Thyroid gland (tissue), 4 donors: ENCODE measurements at regions not wholly inside any gene's neighbourhood (a gene's known extent, or its start where the extent isn't known, plus 50 kb on each side); places are given as distances from the start of the nearest gene placed in this dataset.

Experiments
- DNase-seq, 2 donors: peaks; one replicate each; pipeline ENCODE4 v3.0.0-alpha.2; 2019
- H3K27ac ChIP-seq, 3 donors: fragments of 200-600 bp; sonication (generic); 1 replicate in 2 of 3; 2 replicates in 1 of 3; pipeline ENCODE4 v1.5.1; 2016 to 2019; ENCODE audit warnings: mild to moderate bottlenecking in 1 of 3, moderate library complexity in 1 of 3
- H3K27me3 ChIP-seq: fragments of 200-600 bp; sonication (generic); one replicate; pipeline ENCODE4 v1.5.1; 2019
- H3K36me3 ChIP-seq, 2 donors: fragments of 200-600 bp; sonication (generic); one replicate each; pipeline ENCODE4 v1.5.1; 2016 to 2019
- H3K4me1 ChIP-seq, 2 donors: fragments of 200-600 bp; sonication (generic); one replicate each; pipeline ENCODE4 v1.5.1; 2017 to 2019
- H3K4me3 ChIP-seq, 3 donors: fragments of 200-600 bp; sonication (generic); replicated peaks in 1 of 3; 1 replicate in 2 of 3; 2 replicates in 1 of 3; pipeline ENCODE4 v1.5.1; 2016; ENCODE audit warnings: mild to moderate bottlenecking in 1 of 3
- H3K9me3 ChIP-seq: fragments of 200-600 bp; sonication (generic); one replicate; pipeline ENCODE4 v1.5.1; 2017
- CTCF ChIP-seq, 6 experiments: fragments of 200-600 bp in 3 of 6; fragments of 450-650 bp in 3 of 6; sonication (generic) in 3 of 6; IDR thresholded peaks; one replicate each; pipeline ENCODE4 v1.5.1; 2016 to 2019; ENCODE audit warnings: antibody characterized with exemption in 6 of 6, mild to moderate bottlenecking in 2 of 6, inconsistent platforms in 1 of 6, moderate library complexity in 1 of 6
- POLR2A ChIP-seq, 2 donors: fragments of 450-650 bp; IDR thresholded peaks; one replicate each; pipeline ENCODE4 v1.6.1; 2017; ENCODE audit warnings: antibody characterized with exemption in 2 of 2, mild to moderate bottlenecking in 2 of 2, moderate library complexity in 1 of 2
- WGBS, 2 donors: methylation state at CpG; one replicate each; pipeline ENCODE4 v1.1.5; 2017; 5-methylcytosine and 5-hydroxymethylcytosine counted together
- intact Hi-C: fragments of 100-400 bp; cut with DNase I; formaldehyde crosslinking; loops from one replicate; pipeline ENCODE4 v1.15.1; 2023

GRCh38 chr18:71784777-71785176 lies 759.4 kb downstream of the CBLN2 start:
- Histone ChIP-seq H3K9me3 (no peaks in the 10 kb centered on the region), H3K27me3 (no peaks in the 10 kb centered on the region), H3K4me3 (no peak overlapping the region), H3K36me3 (no peaks in the 10 kb centered on the region), H3K4me1 (no peaks in the 10 kb centered on the region), H3K27ac (no peak overlapping the region)
- no peak for DNase-seq
- intact Hi-C loops: no loop called here
- 77 to 81% methylated on average over 4 of the region's 4 CpGs for WGBS, 2 donors
- no peak for TF ChIP-seq CTCF (IDR thresholded peaks at IDR 0.05)
- no peak for TF ChIP-seq POLR2A (IDR thresholded peaks at IDR 0.05)

GRCh38 chr18:71760541-71760940 lies 783.6 kb downstream of the CBLN2 start:
- intact Hi-C loops: no loop called here

GRCh38 chr18:71754246-71754645 lies 789.9 kb downstream of the CBLN2 start:
- H3K27me3 ChIP-seq: no peaks in the 10 kb centered on the region
- intact Hi-C loops: no loop called here
- no peak overlapping the region for H3K27ac ChIP-seq
- H3K9me3 ChIP-seq: no peaks in the 10 kb centered on the region
- TF ChIP-seq CTCF (IDR thresholded peaks at IDR 0.05): no peak
- TF ChIP-seq POLR2A (IDR thresholded peaks at IDR 0.05): no peak
- no peaks in the 10 kb centered on the region for H3K4me1 ChIP-seq
- DNase-seq: no peak
- WGBS, 2 donors: 50% methylated on average over 1 of the region's 1 CpG
- H3K4me3 ChIP-seq: no peak overlapping the region
- no peaks in the 10 kb centered on the region for H3K36me3 ChIP-seq

More at GRCh38 chr18:71760541-71760940, 783.6 kb downstream of the CBLN2 start:
- TF ChIP-seq CTCF (IDR thresholded peaks at IDR 0.05): no peak
- TF ChIP-seq POLR2A (IDR thresholded peaks at IDR 0.05): no peak
- 42 to 48% methylated on average over 5 of the region's 5 CpGs for WGBS, 2 donors
- DNase-seq: no peak
- no peak overlapping the region for H3K4me3 ChIP-seq
- no peaks in the 10 kb centered on the region for H3K4me1 ChIP-seq
- H3K36me3 ChIP-seq: no peaks in the 10 kb centered on the region
- H3K27me3 ChIP-seq: no peaks in the 10 kb centered on the region
- no peak overlapping the region for H3K27ac ChIP-seq
- H3K9me3 ChIP-seq: no peaks in the 10 kb centered on the region

- Histone ChIP-seq H3K4me3 (no peak overlapping the region), H3K4me1 (no peaks in the 10 kb centered on the region), H3K36me3 (no peaks in the 10 kb centered on the region), H3K9me3 (no peaks in the 10 kb centered on the region), H3K27ac (no peak overlapping the region), H3K27me3 (no peaks in the 10 kb centered on the region)
- intact Hi-C loops: no loop called here
- TF ChIP-seq CTCF (IDR thresholded peaks at IDR 0.05) (no peak), POLR2A (IDR thresholded peaks at IDR 0.05) (no peak)
- no peak for DNase-seq
- WGBS, 2 donors: 90 to 92% methylated on average over 4 of the region's 4 CpGs
Observed at GRCh38 chr18:71743634-71744033, 800.5 kb downstream of the CBLN2 start.

GRCh38 chr18:71729611-71730010 lies 814.5 kb downstream of the CBLN2 start:
- H3K27ac ChIP-seq: no peak overlapping the region
- no peaks in the 10 kb centered on the region for H3K36me3 ChIP-seq
- 87 to 92% methylated on average over 2 of the region's 2 CpGs for WGBS, 2 donors
- H3K27me3 ChIP-seq: no peaks in the 10 kb centered on the region
- TF ChIP-seq CTCF (IDR thresholded peaks at IDR 0.05): no peak
- no peak for TF ChIP-seq POLR2A (IDR thresholded peaks at IDR 0.05)
- H3K4me3 ChIP-seq: no peak overlapping the region
- DNase-seq: no peak
- no peaks in the 10 kb centered on the region for H3K4me1 ChIP-seq
- intact Hi-C loops: no loop called here
- H3K9me3 ChIP-seq: no peaks in the 10 kb centered on the region
